HCT116 (cell line): ENCODE measurements at regions not wholly inside any gene's neighbourhood (a gene's known extent, or its start where the extent isn't known, plus 50 kb on each side); places are given as distances from the start of the nearest gene placed in this dataset.

Experiments
- ATAC-seq: fragments of 200-7000 bp; cut with Tn5 transposase; 2 replicates; pipeline ENCODE4 v1.9.1; 2020; ENCODE audit warnings: mild to moderate bottlenecking, moderate library complexity
- BruUV-seq: library from RNA; stranded (reverse); fragments of 400-500 nt; replicated peaks from 2 replicates; lab custom pipeline; 2021; lab: Mats Ljungman, UMichigan
- CTCF ChIA-PET: fragments of 300-600 bp; sonication (Branson Sonifier 250); formaldehyde crosslinking; loops from one replicate; lab custom pipeline; 2021; ENCODE audit warnings: antibody characterized with exemption; lab: Charles Lee
- POLR2A ChIA-PET: fragments of 300-600, 350-600 bp; sonication (Branson Sonifier 250); formaldehyde crosslinking; loops from one replicate; lab custom pipeline; 2021; ENCODE audit warnings: antibody characterized with exemption; lab: Charles Lee
- RAD21 ChIA-PET, 2 experiments: fragments of 300-600 bp; sonication (Branson Sonifier 250); formaldehyde crosslinking; loops; one replicate each; lab custom pipeline; 2023; ENCODE audit warnings: low total read pairs in 2 of 2; ENCODE audit not compliant: uncharacterized antibody in 2 of 2, unreplicated experiment in 2 of 2, low non-redundant PET in 1 of 2; lab: Charles Lee
- DNase-seq: peaks from one replicate; pipeline ENCODE4 v3.0.0-alpha.2; 2010; ENCODE audit warnings: low read depth, low spot score
- H2AFZ ChIP-seq: fragments of 200-600 bp; shearing (Covaris generic), sonication (generic); 2 replicates; pipeline ENCODE4 v1.6.1; 2017; ENCODE audit warnings: low read depth, mixed run types, mixed read lengths, antibody characterized with exemption, low read length; ENCODE audit not compliant: poor library complexity, severe bottlenecking
- H3K27ac ChIP-seq: 2 replicates; pipeline ENCODE4 v1.5.1; 2012; ENCODE audit warnings: low read depth, low read length
- H3K27me3 ChIP-seq: fragments of 200-600 bp; sonication (generic); 2 replicates; pipeline ENCODE4 v1.6.1; 2016; ENCODE audit warnings: mixed run types, low read length, mixed read lengths; ENCODE audit not compliant: insufficient read depth
- H3K36me3 ChIP-seq, 2 experiments: fragments of 200-500 bp in 1 of 2; fragments of 200-600 bp in 1 of 2; sonication (Bioruptor generic) in 1 of 2; sonication (generic) in 1 of 2; 2 replicates each; pipeline versions ENCODE4 v1.5.1 to v1.6.1; 2014 to 2016; ENCODE audit warnings: low read length in 2 of 2, inconsistent platforms in 1 of 2, mixed read lengths in 1 of 2, mixed run types in 1 of 2; ENCODE audit not compliant: insufficient read depth in 2 of 2, control insufficient read depth in 1 of 2
- H3K4me1 ChIP-seq, 2 experiments: fragments of 200-600 bp in 1 of 2; sonication (generic) in 1 of 2; 2 replicates each; pipeline versions ENCODE4 v1.5.1 to v1.6.1; 2012 to 2017; ENCODE audit warnings: low read length in 2 of 2, inconsistent platforms in 1 of 2, mild to moderate bottlenecking in 1 of 2, mixed read lengths in 1 of 2, mixed run types in 1 of 2, moderate library complexity in 1 of 2; ENCODE audit not compliant: insufficient read depth in 2 of 2, control insufficient read depth in 1 of 2
- H3K4me2 ChIP-seq: fragments of 200-600 bp; sonication (generic); 2 replicates; pipeline ENCODE4 v1.6.1; 2017; ENCODE audit warnings: mixed run types, low read length, mixed read lengths
- H3K4me3 ChIP-seq, 2 experiments: fragments of 200-600 bp in 1 of 2; sonication (generic) in 1 of 2; replicated peaks in 1 of 2; 2 replicates each; pipeline ENCODE4 v1.5.1; 2011 to 2016; ENCODE audit warnings: low read length in 2 of 2, control low read depth in 1 of 2, low read depth in 1 of 2, mild to moderate bottlenecking in 1 of 2, mixed read lengths in 1 of 2, mixed run types in 1 of 2
- H3K79me2 ChIP-seq: fragments of 200-600 bp; sonication (generic); 2 replicates; pipeline ENCODE4 v1.6.1; 2017; ENCODE audit warnings: mild to moderate bottlenecking, mixed run types, low read length, moderate library complexity, mixed read lengths; ENCODE audit not compliant: insufficient read depth
- H3K9ac ChIP-seq: fragments of 200-600 bp; sonication (generic); 2 replicates; pipeline ENCODE4 v1.6.1; 2016; ENCODE audit warnings: low read length, mixed read lengths
- H3K9me2 ChIP-seq: fragments of 200-600 bp; sonication (generic), shearing (Covaris generic); 2 replicates; pipeline ENCODE4 v1.6.1; 2017; ENCODE audit warnings: mixed run types, mild to moderate bottlenecking, moderate library complexity; ENCODE audit not compliant: insufficient read depth
- H3K9me3 ChIP-seq, 2 experiments: fragments of 200-500 bp in 1 of 2; fragments of 200-600 bp in 1 of 2; sonication (Bioruptor generic) in 1 of 2; sonication (generic) in 1 of 2; 2 replicates each; pipeline ENCODE4 v1.6.1; 2014 to 2017; ENCODE audit warnings: low read length in 2 of 2, mixed read lengths in 2 of 2, inconsistent platforms in 1 of 2, low read depth in 1 of 2, mild to moderate bottlenecking in 1 of 2, mixed run types in 1 of 2, moderate library complexity in 1 of 2; ENCODE audit not compliant: control insufficient read depth in 1 of 2, insufficient read depth in 1 of 2
- H4K20me1 ChIP-seq: fragments of 200-600 bp; sonication (generic), shearing (Covaris generic); 2 replicates; pipeline ENCODE4 v1.6.1; 2017; ENCODE audit warnings: mixed run types, mild to moderate bottlenecking, moderate library complexity; ENCODE audit not compliant: insufficient read depth
- CBX3 ChIP-seq: IDR thresholded peaks from 2 replicates; pipeline ENCODE4 v1.6.1; 2012; ENCODE audit warnings: low read depth
- CEBPB ChIP-seq: IDR thresholded peaks from 2 replicates; pipeline ENCODE4 v1.6.1; 2012; ENCODE audit warnings: low read depth
- ELF1 ChIP-seq: IDR thresholded peaks from 2 replicates; pipeline ENCODE4 v1.6.1; 2012; ENCODE audit warnings: low read depth, borderline replicate concordance
- JUND ChIP-seq: IDR thresholded peaks from 2 replicates; pipeline ENCODE4 v1.6.1; 2012
- MAX ChIP-seq: IDR thresholded peaks from 2 replicates; pipeline ENCODE4 v1.6.1; 2012
- POLR2A ChIP-seq: IDR thresholded peaks from 2 replicates; pipeline ENCODE4 v1.7.0; 2011; ENCODE audit warnings: borderline replicate concordance; ENCODE audit not compliant: insufficient read depth, insufficient read length; ENCODE audit errors: extremely low read depth
- REST ChIP-seq: IDR thresholded peaks from 2 replicates; pipeline ENCODE4 v1.6.1; 2012; ENCODE audit warnings: low read depth
- SRF ChIP-seq: IDR thresholded peaks from 2 replicates; pipeline ENCODE4 v1.6.1; 2012; ENCODE audit warnings: low read depth
- YY1 ChIP-seq: IDR thresholded peaks from 2 replicates; pipeline ENCODE4 v1.6.1; 2011; ENCODE audit warnings: low read length, low read depth, moderate library complexity, mild to moderate bottlenecking; ENCODE audit not compliant: insufficient replicate concordance; ENCODE audit errors: extremely low read depth
- ZBTB33 ChIP-seq: IDR thresholded peaks from 2 replicates; pipeline ENCODE4 v1.6.1; 2011; ENCODE audit warnings: mild to moderate bottlenecking, low read length, moderate library complexity; ENCODE audit not compliant: insufficient replicate concordance; ENCODE audit errors: extremely low read depth
- ZNF274 ChIP-seq: fragments of 200-500 bp; sonication (Bioruptor generic); IDR thresholded peaks from 2 replicates; pipeline ENCODE4 v1.6.1; 2014; ENCODE audit warnings: mild to moderate bottlenecking, low read depth, low read length, inconsistent platforms
- intact Hi-C: fragments of 100-400 bp; cut with micrococcal nuclease; formaldehyde crosslinking; loops from 2 replicates; pipeline ENCODE4 v1.10.0; 2022

- TF ChIP-seq SRF (no peak), CEBPB (no peak), ZBTB33 (no peak), ELF1 (no peak), REST (no peak), POLR2A (no peak), YY1 (no peak), ZNF274 (no peak), CBX3 (no peak), JUND (no peak), MAX (no peak)
- H3K9me2 ChIP-seq: no peaks in the 10 kb centered on the region; the same call in 1 of the 2 replicates
- ATAC-seq: no peak
- H4K20me1 ChIP-seq: no peaks in the 10 kb centered on the region
- RAD21 ChIA-PET: no interaction called here
- H3K79me2 ChIP-seq: no peaks in the 10 kb centered on the region
- no peak for DNase-seq
- POLR2A ChIA-PET: no interaction called here
- intact Hi-C loops: no loop called here
- H3K4me3 ChIP-seq: no peak overlapping the region
- BruUV-seq: no TSS peak
- H3K4me1 ChIP-seq: no peaks in the 10 kb centered on the region
- no peaks in the 10 kb centered on the region; the same call in 1 of the 2 replicates for H3K27me3 ChIP-seq
- no peak overlapping the region for H2AFZ ChIP-seq
- CTCF ChIA-PET: interaction anchor here (0.7 kb wide), 1 partner anchor 1123 kb away, joined by 4 read pairs; no protein-coding TSS in a partner anchor
- H3K9me3 ChIP-seq: no peaks in the 10 kb centered on the region
- H3K27ac ChIP-seq: no peak overlapping the region
- H3K4me2 ChIP-seq: no peak overlapping the region
- no peak overlapping the region for H3K9ac ChIP-seq
- no peaks in the 10 kb centered on the region for H3K36me3 ChIP-seq
These were observed 121.1 kb downstream of the ZNF621 start for GRCh38 chr3:40645883-40646282.
